ENCODE measurements at regions not wholly inside any gene's neighbourhood (a gene's known extent, or its start where the extent isn't known, plus 50 kb on each side); places are given as distances from the start of the nearest gene placed in this dataset.

GRCh38 chr4:164056426-164057142 lies 562.1 kb downstream of the TMA16 start:
- no peak for DNase-seq
- no peak overlapping the region for H3K4me2 ChIP-seq (ENCODE audit: low read depth, low read length)
- no peaks in the 10 kb centered on the region for H3K4me1 ChIP-seq (ENCODE audit: low read length)
- H2AFZ ChIP-seq (ENCODE audit: low read length), result no peak overlapping the region
- no peak for TF ChIP-seq EZH2phosphoT487 (IDR thresholded peaks at IDR 0.05; ENCODE audit: low read length)
- TF ChIP-seq EZH2 (optimal IDR thresholded peaks at IDR 0.05; ENCODE audit: low read depth, low read length), result no peak
- TF ChIP-seq CTCF (IDR thresholded peaks at IDR 0.05; ENCODE audit: low read length), result no peak
- no peak overlapping the region for H3K27ac ChIP-seq (ENCODE audit: low read length)
- H3K36me3 ChIP-seq (replicated peaks; ENCODE audit: insufficient read depth, low read length), result no peaks in the 10 kb centered on the region
- no peaks in the 10 kb centered on the region for H3K9me2 ChIP-seq (replicated peaks; ENCODE audit: insufficient read depth, low read length)
- H3K9me3 ChIP-seq (replicated peaks; ENCODE audit: insufficient read depth, low read length), result no peaks in the 10 kb centered on the region
- H3K4me3 ChIP-seq (ENCODE audit: low read length), result no peak overlapping the region
- no peaks in the 10 kb centered on the region for H3K27me3 ChIP-seq (replicated peaks; ENCODE audit: insufficient read depth, low read length)
- no peaks in the 10 kb centered on the region for H3F3A ChIP-seq (ENCODE audit: insufficient read depth, low read length)
- H4K20me1 ChIP-seq (ENCODE audit: insufficient read depth, low read length), result no peaks in the 10 kb centered on the region
- no peaks in the 10 kb centered on the region for H3K79me2 ChIP-seq (ENCODE audit: low read length)
- no peak overlapping the region for H3K9ac ChIP-seq (ENCODE audit: low read length)

GRCh38 chr4:164058776-164059445 lies 564.4 kb downstream of the TMA16 start:
- no peaks in the 10 kb centered on the region for H3K9me3 ChIP-seq (replicated peaks; ENCODE audit: insufficient read depth, low read length)
- no peaks in the 10 kb centered on the region for H3K4me1 ChIP-seq (ENCODE audit: low read length)
- no peak overlapping the region for H3K4me2 ChIP-seq (ENCODE audit: low read depth, low read length)
- no peaks in the 10 kb centered on the region for H3K79me2 ChIP-seq (ENCODE audit: low read length)
- H3K4me3 ChIP-seq (ENCODE audit: low read length), result no peak overlapping the region
- no peaks in the 10 kb centered on the region for H3F3A ChIP-seq (ENCODE audit: insufficient read depth, low read length)
- H2AFZ ChIP-seq (ENCODE audit: low read length), result no peak overlapping the region
- H3K27ac ChIP-seq (ENCODE audit: low read length), result no peak overlapping the region
- TF ChIP-seq CTCF (IDR thresholded peaks at IDR 0.05; ENCODE audit: low read length) (no peak), EZH2phosphoT487 (IDR thresholded peaks at IDR 0.05; ENCODE audit: low read length) (no peak), EZH2 (optimal IDR thresholded peaks at IDR 0.05; ENCODE audit: low read depth, low read length) (no peak)
- DNase-seq, result no peak
- H3K36me3 ChIP-seq (replicated peaks; ENCODE audit: insufficient read depth, low read length), result no peaks in the 10 kb centered on the region
- no peaks in the 10 kb centered on the region for H3K27me3 ChIP-seq (replicated peaks; ENCODE audit: insufficient read depth, low read length)
- H4K20me1 ChIP-seq (ENCODE audit: insufficient read depth, low read length), result no peaks in the 10 kb centered on the region
- no peak overlapping the region for H3K9ac ChIP-seq (ENCODE audit: low read length)
- H3K9me2 ChIP-seq (replicated peaks; ENCODE audit: insufficient read depth, low read length), result no peaks in the 10 kb centered on the region

- DNase-seq, result no peak
- no peaks in the 10 kb centered on the region for H3K79me2 ChIP-seq (ENCODE audit: low read length)
- no peaks in the 10 kb centered on the region for H3F3A ChIP-seq (ENCODE audit: insufficient read depth, low read length)
These were observed 566.0 kb downstream of the TMA16 start for GRCh38 chr4:164060456-164060855.

More at GRCh38 chr4:164060456-164060855, 566.0 kb downstream of the TMA16 start:
- H3K27ac ChIP-seq (ENCODE audit: low read length), result no peak overlapping the region
- no peak overlapping the region for H3K9ac ChIP-seq (ENCODE audit: low read length)
- H3K4me1 ChIP-seq (ENCODE audit: low read length), result no peaks in the 10 kb centered on the region
- TF ChIP-seq EZH2phosphoT487 (IDR thresholded peaks at IDR 0.05; ENCODE audit: low read length) (no peak), EZH2 (optimal IDR thresholded peaks at IDR 0.05; ENCODE audit: low read depth, low read length) (no peak), CTCF (IDR thresholded peaks at IDR 0.05; ENCODE audit: low read length) (no peak)
- no peak overlapping the region for H3K4me3 ChIP-seq (ENCODE audit: low read length)
- H3K9me2 ChIP-seq (replicated peaks; ENCODE audit: insufficient read depth, low read length), result no peaks in the 10 kb centered on the region
- H2AFZ ChIP-seq (ENCODE audit: low read length), result no peak overlapping the region
- no peaks in the 10 kb centered on the region for H4K20me1 ChIP-seq (ENCODE audit: insufficient read depth, low read length)
- no peaks in the 10 kb centered on the region for H3K9me3 ChIP-seq (replicated peaks; ENCODE audit: insufficient read depth, low read length)
- H3K36me3 ChIP-seq (replicated peaks; ENCODE audit: insufficient read depth, low read length), result no peaks in the 10 kb centered on the region
- no peak overlapping the region for H3K4me2 ChIP-seq (ENCODE audit: low read depth, low read length)
- no peaks in the 10 kb centered on the region for H3K27me3 ChIP-seq (replicated peaks; ENCODE audit: insufficient read depth, low read length)
